ENCODE measurements at regions not wholly inside any gene's neighbourhood (a gene's known extent, or its start where the extent isn't known, plus 50 kb on each side); places are given as distances from the start of the nearest gene placed in this dataset.
A peak's percentile ranks its signal among the peaks of the same experiment; 100 is the strongest.

DNA sequence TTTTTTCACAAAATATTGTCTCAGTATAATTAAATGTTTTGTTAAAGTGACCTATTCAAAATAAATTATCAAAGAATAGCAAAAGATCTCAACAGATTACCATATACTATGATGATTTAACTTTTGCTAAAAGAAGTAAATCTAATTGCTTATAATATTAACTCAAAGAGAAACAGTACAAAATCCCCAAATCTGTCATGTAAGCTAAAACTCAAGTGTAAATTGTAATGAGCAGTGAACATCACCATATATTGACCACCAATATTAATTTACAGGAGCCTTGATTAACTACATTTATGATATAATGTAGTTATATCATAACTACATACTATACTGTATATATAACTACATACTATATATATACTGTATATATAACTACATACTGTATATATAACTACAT is 174.4 kb downstream of the SLC39A8 start:
- H3K9me3 Mint-ChIP-seq, result no peaks in the 10 kb centered on the region
- H3K4me3 Mint-ChIP-seq, result no peak overlapping the region
- no peak overlapping the region for H3K27ac Mint-ChIP-seq
- no peaks in the 10 kb centered on the region for H3K36me3 Mint-ChIP-seq (ENCODE audit: low read depth)
- peaks cover 3% of the 10 kb centered on the region for H3K27me3 Mint-ChIP-seq (ENCODE audit: low read depth)
- TF ChIP-seq, protein P1, sequence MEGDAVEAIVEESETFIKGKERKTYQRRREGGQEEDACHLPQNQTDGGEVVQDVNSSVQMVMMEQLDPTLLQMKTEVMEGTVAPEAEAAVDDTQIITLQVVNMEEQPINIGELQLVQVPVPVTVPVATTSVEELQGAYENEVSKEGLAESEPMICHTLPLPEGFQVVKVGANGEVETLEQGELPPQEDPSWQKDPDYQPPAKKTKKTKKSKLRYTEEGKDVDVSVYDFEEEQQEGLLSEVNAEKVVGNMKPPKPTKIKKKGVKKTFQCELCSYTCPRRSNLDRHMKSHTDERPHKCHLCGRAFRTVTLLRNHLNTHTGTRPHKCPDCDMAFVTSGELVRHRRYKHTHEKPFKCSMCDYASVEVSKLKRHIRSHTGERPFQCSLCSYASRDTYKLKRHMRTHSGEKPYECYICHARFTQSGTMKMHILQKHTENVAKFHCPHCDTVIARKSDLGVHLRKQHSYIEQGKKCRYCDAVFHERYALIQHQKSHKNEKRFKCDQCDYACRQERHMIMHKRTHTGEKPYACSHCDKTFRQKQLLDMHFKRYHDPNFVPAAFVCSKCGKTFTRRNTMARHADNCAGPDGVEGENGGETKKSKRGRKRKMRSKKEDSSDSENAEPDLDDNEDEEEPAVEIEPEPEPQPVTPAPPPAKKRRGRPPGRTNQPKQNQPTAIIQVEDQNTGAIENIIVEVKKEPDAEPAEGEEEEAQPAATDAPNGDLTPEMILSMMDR (IDR thresholded peaks at IDR 0.05; ENCODE audit: unreplicated experiment in 3 of 3), result no peak
- H3K4me1 Mint-ChIP-seq, result peaks cover 28% of the 10 kb centered on the region

GRCh38 chr4:102169345-102169744 is 175.9 kb downstream of the SLC39A8 start:
- Mint-ChIP-seq H3K27me3 (ENCODE audit: low read depth) (peaks cover 3% of the 10 kb centered on the region), H3K4me1 (peaks cover 28% of the 10 kb centered on the region), H3K4me3 (no peak overlapping the region), H3K36me3 (ENCODE audit: low read depth) (no peaks in the 10 kb centered on the region), H3K27ac (no peak overlapping the region), H3K9me3 (peaks cover 8% of the 10 kb centered on the region)
- TF ChIP-seq, protein P1 (IDR thresholded peaks at IDR 0.05; ENCODE audit: unreplicated experiment in 3 of 3), result no peak

DNA sequence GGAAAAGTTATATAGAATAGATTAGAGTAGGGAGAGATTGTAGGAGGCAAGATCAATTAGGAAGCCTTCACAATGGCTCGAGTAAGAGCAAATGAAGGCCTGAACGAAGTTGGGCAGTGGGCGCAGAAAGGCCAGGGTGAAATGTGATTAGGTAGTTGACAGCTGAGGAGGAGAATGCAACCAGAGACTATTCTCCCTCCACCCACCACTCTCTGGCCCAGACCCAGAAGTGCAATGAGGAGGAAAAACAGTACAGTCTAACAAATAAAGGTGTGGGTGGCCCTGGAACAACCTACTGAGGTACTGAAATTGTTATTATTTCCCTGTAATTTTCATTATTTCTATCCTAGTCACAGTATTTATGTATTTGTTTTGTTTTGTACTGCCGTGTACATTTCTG is 176.7 kb downstream of the SLC39A8 start:
- no peak overlapping the region for H3K4me3 Mint-ChIP-seq
- H3K27me3 Mint-ChIP-seq (ENCODE audit: low read depth), result peaks cover 3% of the 10 kb centered on the region
- H3K4me1 Mint-ChIP-seq, result peaks cover 28% of the 10 kb centered on the region
- no peaks in the 10 kb centered on the region for H3K36me3 Mint-ChIP-seq (ENCODE audit: low read depth)
- peak overlapping the region in 1 of 3 experiments; percentile 5 for H3K27ac Mint-ChIP-seq
- peaks cover 12% of the 10 kb centered on the region for H3K9me3 Mint-ChIP-seq
- TF ChIP-seq, protein P1 (IDR thresholded peaks at IDR 0.05; ENCODE audit: unreplicated experiment in 3 of 3), result no peak

- H3K27ac Mint-ChIP-seq, result no peak overlapping the region
- H3K27me3 Mint-ChIP-seq (ENCODE audit: low read depth), result peaks cover 3% of the 10 kb centered on the region
- no peaks in the 10 kb centered on the region for H3K36me3 Mint-ChIP-seq (ENCODE audit: low read depth)
- H3K9me3 Mint-ChIP-seq, result peaks cover 19% of the 10 kb centered on the region
- peaks cover 28% of the 10 kb centered on the region for H3K4me1 Mint-ChIP-seq
- H3K4me3 Mint-ChIP-seq, result no peak overlapping the region
- TF ChIP-seq, protein P1 (IDR thresholded peaks at IDR 0.05; ENCODE audit: unreplicated experiment in 3 of 3), result no peak
Measured at GRCh38 chr4:102165584-102165983, 179.7 kb downstream of the SLC39A8 start.

GRCh38 chr4:102163404-102164140 is 181.7 kb downstream of the SLC39A8 start:
- Mint-ChIP-seq H3K36me3 (ENCODE audit: low read depth) (no peaks in the 10 kb centered on the region), H3K27ac (peak overlapping the region; percentile 44 to 75 (median 58)), H3K27me3 (ENCODE audit: low read depth) (peaks cover 3% of the 10 kb centered on the region), H3K4me3 (no peak overlapping the region), H3K9me3 (peaks cover 19% of the 10 kb centered on the region), H3K4me1 (peaks cover 14% of the 10 kb centered on the region)
- TF ChIP-seq, protein P1 (IDR thresholded peaks at IDR 0.05; ENCODE audit: unreplicated experiment in 3 of 3), result no peak

- H3K27ac Mint-ChIP-seq, result no peak overlapping the region
- H3K9me3 Mint-ChIP-seq, result peaks cover 8% of the 10 kb centered on the region
- H3K27me3 Mint-ChIP-seq (ENCODE audit: low read depth), result peaks cover 7% of the 10 kb centered on the region
- TF ChIP-seq, protein P1 (IDR thresholded peaks at IDR 0.05; ENCODE audit: unreplicated experiment in 3 of 3), result no peak
- H3K4me3 Mint-ChIP-seq, result no peak overlapping the region
- peaks cover 8% of the 10 kb centered on the region for H3K4me1 Mint-ChIP-seq
- H3K36me3 Mint-ChIP-seq (ENCODE audit: low read depth), result no peaks in the 10 kb centered on the region
Measured at GRCh38 chr4:102157984-102158383, 187.3 kb downstream of the SLC39A8 start.
